Caco-2 (cell line): ENCODE measurements at regions not wholly inside any gene's neighbourhood (a gene's known extent, or its start where the extent isn't known, plus 50 kb on each side); places are given as distances from the start of the nearest gene placed in this dataset.

Experiments used
- BruUV-seq: library from RNA; stranded (reverse); fragments of 400-500 nt; replicated peaks from 2 replicates; lab custom pipeline; 2021; lab: Mats Ljungman, UMichigan
- CTCF ChIA-PET: fragments of 300-600 bp; sonication (Branson Sonifier 250); formaldehyde crosslinking; loops from one replicate; lab custom pipeline; 2022; ENCODE audit warnings: antibody characterized with exemption; lab: Charles Lee
- POLR2A ChIA-PET: fragments of 300-600 bp; sonication (Branson Sonifier 250); formaldehyde crosslinking; loops from one replicate; lab custom pipeline; 2022; ENCODE audit warnings: antibody characterized with exemption; lab: Charles Lee
- DNase-seq, 2 experiments: peaks; one replicate each; pipeline versions ENCODE4 v3.0.0 to v3.0.0-alpha.2; 2020 to 2022
- H3K27me3 ChIP-seq: replicated peaks from 2 replicates; pipeline ENCODE4 v1.6.0; 2011; ENCODE audit warnings: low read length; ENCODE audit not compliant: control insufficient read depth, insufficient read depth
- H3K36me3 ChIP-seq: 2 replicates; pipeline ENCODE4 v1.5.1; 2011; ENCODE audit warnings: low read length; ENCODE audit not compliant: control insufficient read depth, insufficient read depth
- H3K4me1 ChIP-seq: fragments of 250-450 bp; sonication (Bioruptor Pico); 2 replicates; pipeline ENCODE4 v1.5.1; 2020; ENCODE audit warnings: mild to moderate bottlenecking
- H3K4me3 ChIP-seq: 2 replicates; pipeline ENCODE4 v1.5.1; 2011; ENCODE audit warnings: low read depth, mild to moderate bottlenecking, control low read depth, low read length
- H3K9me3 ChIP-seq: fragments of 250-450 bp; sonication (Bioruptor Pico); 2 replicates; pipeline ENCODE4 v1.5.1; 2020; ENCODE audit warnings: mild to moderate bottlenecking, moderate library complexity
- H3K27ac Mint-ChIP-seq: one replicate; pipeline ENCODE4 v1.8.0; 2022; ENCODE audit warnings: mixed read lengths; ENCODE audit not compliant: unreplicated experiment
- H3K27me3 Mint-ChIP-seq: one replicate; pipeline ENCODE4 v1.8.0; 2022; ENCODE audit warnings: mixed read lengths; ENCODE audit not compliant: insufficient read depth, unreplicated experiment
- H3K36me3 Mint-ChIP-seq: one replicate; pipeline ENCODE4 v1.8.0; 2022; ENCODE audit warnings: mild to moderate bottlenecking, mixed read lengths; ENCODE audit not compliant: insufficient read depth, unreplicated experiment
- H3K4me1 Mint-ChIP-seq: one replicate; pipeline ENCODE4 v1.8.0; 2022; ENCODE audit warnings: low read depth, mixed read lengths; ENCODE audit not compliant: unreplicated experiment
- H3K4me3 Mint-ChIP-seq: one replicate; pipeline ENCODE4 v1.8.0; 2022; ENCODE audit warnings: mild to moderate bottlenecking, moderate library complexity, mixed read lengths; ENCODE audit not compliant: unreplicated experiment
- H3K9me3 Mint-ChIP-seq: one replicate; pipeline ENCODE4 v1.8.0; 2022; ENCODE audit warnings: mixed read lengths; ENCODE audit not compliant: unreplicated experiment
- CTCF ChIP-seq, 2 experiments: fragments of 200-600 bp in 1 of 2; IDR thresholded peaks; 1 replicate in 1 of 2; 2 replicates in 1 of 2; pipeline versions ENCODE4 v1.5.1 to v1.8.0; 2011 to 2022; ENCODE audit warnings: antibody characterized with exemption in 1 of 2, control low read depth in 1 of 2, inconsistent platforms in 1 of 2, low read depth in 1 of 2, low read length in 1 of 2, mild to moderate bottlenecking in 1 of 2, moderate library complexity in 1 of 2; ENCODE audit not compliant: insufficient read depth in 1 of 2, severe bottlenecking in 1 of 2, unreplicated experiment in 1 of 2
- intact Hi-C: fragments of 100-400 bp; cut with micrococcal nuclease; formaldehyde crosslinking; loops from one replicate; pipeline ENCODE4 v1.10.0; 2022; ENCODE audit not compliant: unreplicated experiment

- CTCF ChIA-PET = interaction anchor here (0.6 to 2.5 kb wide), 10 partner anchors 11 to 104 kb away, joined by 3 to 14 read pairs (median 4); no protein-coding TSS in a partner anchor
- DNase-seq = peak; percentile 81 to 87
- Histone ChIP-seq H3K4me3 (no peak overlapping the region), H3K4me1 (peaks cover 46% of the 10 kb centered on the region), H3K36me3 (no peaks in the 10 kb centered on the region), H3K9me3 (no peaks in the 10 kb centered on the region), H3K27me3 (no peaks in the 10 kb centered on the region)
- no TSS peak for BruUV-seq
- Mint-ChIP-seq H3K36me3 (peaks cover 7% of the 10 kb centered on the region), H3K27me3 (no peaks in the 10 kb centered on the region), H3K4me3 (peak overlapping the region; percentile 52), H3K9me3 (no peaks in the 10 kb centered on the region), H3K27ac (peak overlapping the region; percentile 98), H3K4me1 (peaks cover 32% of the 10 kb centered on the region)
- POLR2A ChIA-PET = interaction anchor here (0.7 to 1.4 kb wide), 6 partner anchors 20 to 140 kb away, joined by 3 to 11 read pairs (median 4); no protein-coding TSS in a partner anchor
- no peak for TF ChIP-seq CTCF (IDR thresholded peaks at IDR 0.05; ENCODE audit: insufficient read depth in 1 of 2, low read depth in 1 of 2, low read length in 1 of 2, severe bottlenecking in 1 of 2, unreplicated experiment in 1 of 2)
- intact Hi-C loops = loop anchor here (1.0 to 10.0 kb wide), 6 partner anchors 13 to 345 kb away; partner anchors contain the start of gene MIR17HG
These were observed 165.6 kb upstream of the MIR17HG start for GRCh38 chr13:91181892-91182291.

GRCh38 chr13:91184244-91184926 is 163.1 kb upstream of the MIR17HG start:
- Mint-ChIP-seq H3K4me3 (no peak overlapping the region), H3K9me3 (no peaks in the 10 kb centered on the region), H3K4me1 (peaks cover 32% of the 10 kb centered on the region), H3K27ac (peak overlapping the region; percentile 19), H3K27me3 (no peaks in the 10 kb centered on the region), H3K36me3 (peaks cover 7% of the 10 kb centered on the region)
- no peak for TF ChIP-seq CTCF (IDR thresholded peaks at IDR 0.05; ENCODE audit: insufficient read depth in 1 of 2, low read depth in 1 of 2, low read length in 1 of 2, severe bottlenecking in 1 of 2, unreplicated experiment in 1 of 2)
- ChIA-PET CTCF (interaction anchor here (0.8 to 3.0 kb wide), 9 partner anchors 15 to 106 kb away, joined by 3 to 42 read pairs (median 8); no protein-coding TSS in a partner anchor), POLR2A (no interaction called here)
- no peaks in the 10 kb centered on the region for H3K36me3 ChIP-seq
- no peak overlapping the region for H3K4me3 ChIP-seq
- peaks cover 46% of the 10 kb centered on the region for H3K4me1 ChIP-seq
- DNase-seq = no peak
- no TSS peak for BruUV-seq
- intact Hi-C loops = loop anchor here (2.0 to 10.0 kb wide), 4 partner anchors 163 to 347 kb away; partner anchors contain the start of gene MIR17HG
- no peaks in the 10 kb centered on the region for H3K27me3 ChIP-seq
- H3K9me3 ChIP-seq = no peaks in the 10 kb centered on the region

GRCh38 chr13:91185294-91185863 is 162.1 kb upstream of the MIR17HG start:
- peaks cover 46% of the 10 kb centered on the region for H3K4me1 ChIP-seq
- ChIA-PET POLR2A (no interaction called here), CTCF (interaction anchor here (0.6 to 3.0 kb wide), 13 partner anchors 16 to 168 kb away, joined by 3 to 42 read pairs (median 4); no protein-coding TSS in a partner anchor)

More at GRCh38 chr13:91185294-91185863, 162.1 kb upstream of the MIR17HG start:
- TF ChIP-seq CTCF (IDR thresholded peaks at IDR 0.05; ENCODE audit: insufficient read depth in 1 of 2, low read depth in 1 of 2, low read length in 1 of 2, severe bottlenecking in 1 of 2, unreplicated experiment in 1 of 2) = peak; percentile 45 to 58
- Mint-ChIP-seq H3K4me3 (no peak overlapping the region), H3K27me3 (no peaks in the 10 kb centered on the region), H3K4me1 (peaks cover 32% of the 10 kb centered on the region), H3K27ac (no peak overlapping the region), H3K9me3 (no peaks in the 10 kb centered on the region), H3K36me3 (peaks cover 7% of the 10 kb centered on the region)
- H3K4me3 ChIP-seq = no peak overlapping the region
- H3K27me3 ChIP-seq = no peaks in the 10 kb centered on the region
- H3K36me3 ChIP-seq = no peaks in the 10 kb centered on the region
- BruUV-seq = no TSS peak
- DNase-seq = peak in 1 of 2 experiments; percentile 51
- no peaks in the 10 kb centered on the region for H3K9me3 ChIP-seq
- intact Hi-C loops = loop anchor here (1.0 to 10.0 kb wide), 7 partner anchors 23 to 311 kb away; no protein-coding TSS in a partner anchor
